H9 (cell line): ENCODE measurements at regions not wholly inside any gene's neighbourhood (a gene's known extent, or its start where the extent isn't known, plus 50 kb on each side); places are given as distances from the start of the nearest gene placed in this dataset.

Source experiments
- DNase-seq: peaks from one replicate; pipeline ENCODE4 v3.0.0-alpha.2; 2017
- H2AFZ ChIP-seq: one replicate; pipeline ENCODE4 v1.6.1; 2013; ENCODE audit warnings: mild to moderate bottlenecking, low read length, control low read depth, moderate library complexity
- H2AK5ac ChIP-seq: 2 replicates; pipeline ENCODE4 v1.6.1; 2013; ENCODE audit warnings: low read length, control low read depth, mixed read lengths; ENCODE audit not compliant: insufficient read length
- H2BK120ac ChIP-seq: one replicate; pipeline ENCODE4 v1.6.1; 2013; ENCODE audit warnings: low read depth, mild to moderate bottlenecking, low read length, control low read depth, inconsistent platforms; ENCODE audit not compliant: poor library complexity, severe bottlenecking
- H2BK12ac ChIP-seq: 2 replicates; pipeline ENCODE4 v1.6.1; 2013; ENCODE audit warnings: low read length, control low read depth, mixed read lengths, low read depth; ENCODE audit not compliant: insufficient read length
- H2BK15ac ChIP-seq: 2 replicates; pipeline ENCODE4 v1.6.1; 2013; ENCODE audit warnings: low read depth, low read length, control low read depth
- H2BK20ac ChIP-seq: one replicate; pipeline ENCODE4 v1.6.1; 2013; ENCODE audit warnings: low read depth, mild to moderate bottlenecking, low read length, control low read depth, inconsistent platforms; ENCODE audit not compliant: poor library complexity, severe bottlenecking
- H2BK5ac ChIP-seq: 2 replicates; pipeline ENCODE4 v1.6.1; 2013; ENCODE audit warnings: low read length, control low read depth, mixed read lengths; ENCODE audit not compliant: insufficient read length
- H3K14ac ChIP-seq: 2 replicates; pipeline ENCODE4 v1.6.1; 2013; ENCODE audit warnings: low read length, control low read depth; ENCODE audit not compliant: insufficient read depth
- H3K18ac ChIP-seq: 2 replicates; pipeline ENCODE4 v1.6.1; 2013; ENCODE audit warnings: low read depth, mild to moderate bottlenecking, mixed read lengths, low read length, control low read depth; ENCODE audit not compliant: insufficient read length
- H3K23ac ChIP-seq: 2 replicates; pipeline ENCODE4 v1.6.1; 2013; ENCODE audit warnings: low read length, control low read depth, mixed read lengths, low read depth; ENCODE audit not compliant: insufficient read length
- H3K23me2 ChIP-seq: 2 replicates; pipeline ENCODE4 v1.6.1; 2013; ENCODE audit warnings: low read depth, mild to moderate bottlenecking, mixed read lengths, low read length, control low read depth; ENCODE audit not compliant: insufficient read length, poor library complexity, severe bottlenecking
- H3K27ac ChIP-seq: 2 replicates; pipeline ENCODE4 v1.5.1; 2013; ENCODE audit warnings: low read length, control low read depth, mixed read lengths, low read depth; ENCODE audit not compliant: insufficient read length
- H3K27me3 ChIP-seq: 2 replicates; pipeline ENCODE4 v1.6.1; 2013; ENCODE audit warnings: low read length, control low read depth, inconsistent platforms; ENCODE audit not compliant: insufficient read depth
- H3K4ac ChIP-seq: 2 replicates; pipeline ENCODE4 v1.6.1; 2013; ENCODE audit warnings: low read depth, mild to moderate bottlenecking, control low read depth, inconsistent platforms, low read length, moderate library complexity
- H3K4me1 ChIP-seq: 2 replicates; pipeline ENCODE4 v1.6.1; 2013; ENCODE audit warnings: low read length, control low read depth, inconsistent platforms; ENCODE audit not compliant: insufficient read depth
- H3K4me2 ChIP-seq: 2 replicates; pipeline ENCODE4 v1.6.1; 2013; ENCODE audit warnings: low read length, control low read depth, mixed read lengths; ENCODE audit not compliant: insufficient read length, insufficient read depth
- H3K56ac ChIP-seq: 2 replicates; pipeline ENCODE4 v1.6.1; 2013; ENCODE audit warnings: low read depth, mild to moderate bottlenecking, mixed read lengths, low read length, control low read depth; ENCODE audit not compliant: insufficient read length
- H3K79me1 ChIP-seq: 2 replicates; pipeline ENCODE4 v1.6.1; 2013; ENCODE audit warnings: low read depth, mild to moderate bottlenecking, moderate library complexity, low read length, control low read depth, inconsistent platforms; ENCODE audit not compliant: insufficient read depth, poor library complexity, severe bottlenecking
- H3K79me2 ChIP-seq: 2 replicates; pipeline ENCODE4 v1.6.1; 2013; ENCODE audit warnings: low read length, control low read depth, inconsistent platforms; ENCODE audit not compliant: insufficient read depth
- H3K9ac ChIP-seq: 2 replicates; pipeline ENCODE4 v1.6.1; 2013; ENCODE audit warnings: low read length, control low read depth, mixed read lengths; ENCODE audit not compliant: insufficient read length; ENCODE audit errors: extremely low read depth
- H3K9me3 ChIP-seq: one replicate; pipeline ENCODE4 v1.6.1; 2013; ENCODE audit warnings: low read depth, low read length, inconsistent platforms; ENCODE audit not compliant: control insufficient read depth
- H3T11ph ChIP-seq: one replicate; pipeline ENCODE4 v1.6.1; 2013; ENCODE audit warnings: mild to moderate bottlenecking, low read length, control low read depth, inconsistent platforms
- H4K20me1 ChIP-seq: one replicate; pipeline ENCODE4 v1.6.1; 2013; ENCODE audit not compliant: control insufficient read depth, insufficient read length, insufficient read depth
- H4K5ac ChIP-seq: 2 replicates; pipeline ENCODE4 v1.6.1; 2013; ENCODE audit warnings: low read depth, mild to moderate bottlenecking, mixed read lengths, low read length, control low read depth; ENCODE audit not compliant: insufficient read length
- H4K8ac ChIP-seq: replicated peaks from 2 replicates; pipeline ENCODE4 v1.6.1; 2013; ENCODE audit warnings: low read length, control low read depth, mixed read lengths, low read depth; ENCODE audit not compliant: insufficient read length
- H4K91ac ChIP-seq: 2 replicates; pipeline ENCODE4 v1.6.1; 2013; ENCODE audit warnings: low read depth, mild to moderate bottlenecking, moderate library complexity, mixed read lengths, low read length, control low read depth; ENCODE audit not compliant: insufficient read length
- H3K27ac Mint-ChIP-seq, 3 experiments: 2 replicates in 2 of 3; 3 replicates in 1 of 3; pipeline ENCODE4 v1.8.0; 2020 to 2021; ENCODE audit warnings: mixed read lengths in 3 of 3, mild to moderate bottlenecking in 1 of 3, moderate library complexity in 1 of 3
- H3K27me3 Mint-ChIP-seq: 2 replicates; pipeline ENCODE4 v1.8.0; 2021; ENCODE audit warnings: low read depth, mild to moderate bottlenecking, moderate library complexity, mixed read lengths
- H3K36me3 Mint-ChIP-seq, 3 experiments: 2 replicates in 2 of 3; 3 replicates in 1 of 3; pipeline ENCODE4 v1.8.0; 2020 to 2021; ENCODE audit warnings: low read depth in 3 of 3, mixed read lengths in 3 of 3; ENCODE audit not compliant: insufficient read depth in 1 of 3
- H3K4me1 Mint-ChIP-seq, 2 experiments: 2 replicates each; pipeline ENCODE4 v1.8.0; 2020; ENCODE audit warnings: mixed read lengths in 2 of 2
- H3K4me3 Mint-ChIP-seq, 2 experiments: 2 replicates in 1 of 2; 3 replicates in 1 of 2; pipeline ENCODE4 v1.8.0; 2020 to 2021; ENCODE audit warnings: mild to moderate bottlenecking in 2 of 2, mixed read lengths in 2 of 2, moderate library complexity in 1 of 2
- H3K9me3 Mint-ChIP-seq, 2 experiments: 2 replicates in 1 of 2; 3 replicates in 1 of 2; pipeline ENCODE4 v1.8.0; 2020; ENCODE audit warnings: mild to moderate bottlenecking in 2 of 2, mixed read lengths in 2 of 2, moderate library complexity in 1 of 2
- WGBS: extraction: QIAGEN DNeasy Blood & Tissue Kit; methylation state at CpG from one replicate; pipeline ENCODE4 v1.1.7; 2013; ENCODE audit warnings: missing lambda C conversion rate, low lambda C conversion rate, mixed read lengths; ENCODE audit not compliant: insufficient read length; ENCODE audit errors: extremely low coverage; 5-methylcytosine and 5-hydroxymethylcytosine counted together
- TF ChIP-seq, protein P1 (sequence below): fragments of 200-600 bp; sonication (generic); conservative IDR thresholded peaks from 3 replicates; pipeline ENCODE4 v1.8.0; 2021; ENCODE audit warnings: antibody characterized with exemption, mild to moderate bottlenecking

DNA sequence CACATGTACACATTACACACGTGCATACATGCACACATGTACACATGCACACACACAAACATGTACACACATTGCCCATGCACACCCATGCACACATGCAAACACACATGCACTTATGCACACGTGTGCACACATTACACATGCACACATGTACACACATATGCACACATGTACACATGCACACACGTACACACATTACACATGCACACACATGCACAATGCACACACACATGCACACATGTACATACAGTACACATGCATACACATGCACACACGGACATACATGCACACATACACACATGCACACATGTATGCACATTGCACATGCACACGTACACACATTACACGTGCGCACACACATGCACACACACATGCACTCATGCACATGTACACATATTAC is 95.3 kb upstream of the TTC34 start:
- H2BK12ac ChIP-seq, result no peak overlapping the region
- peaks cover under 1% of the 10 kb centered on the region for H3K27me3 Mint-ChIP-seq

More for the DNA sequence above, 95.3 kb upstream of the TTC34 start:
- no peak overlapping the region for H3K18ac ChIP-seq
- no peak overlapping the region for H4K91ac ChIP-seq
- no peak overlapping the region for H3K4me3 Mint-ChIP-seq
- no peak overlapping the region for H3K14ac ChIP-seq
- peaks cover 0 to 49% (median 8%) of the 10 kb centered on the region in 3 experiments; a peak in 4 of 7 replicates for H3K36me3 Mint-ChIP-seq
- no peak overlapping the region for H4K5ac ChIP-seq
- no peak overlapping the region for H2BK5ac ChIP-seq
- peaks cover 87% of the 10 kb centered on the region for H3K9me3 ChIP-seq
- H3K9ac ChIP-seq, result no peak overlapping the region
- H2AFZ ChIP-seq, result no peak overlapping the region
- no peak overlapping the region for H2BK20ac ChIP-seq
- no peaks in the 10 kb centered on the region for H4K20me1 ChIP-seq
- no CpG with 5 or more reads among the region's 7 CpGs for WGBS
- H3K9me3 Mint-ChIP-seq, result peaks cover 25 to 93% of the 10 kb centered on the region in 2 experiments
- no peaks in the 10 kb centered on the region for H3K4me1 ChIP-seq
- no peak overlapping the region for H3K23ac ChIP-seq
- H3K79me1 ChIP-seq, result no peaks in the 10 kb centered on the region
- H2AK5ac ChIP-seq, result no peak overlapping the region
- H3K23me2 ChIP-seq, result no peaks in the 10 kb centered on the region
- H3K27ac ChIP-seq, result no peak overlapping the region
- no peak overlapping the region for H3K27ac Mint-ChIP-seq
- H4K8ac ChIP-seq, result no peak overlapping the region
- no peaks in the 10 kb centered on the region for H3K27me3 ChIP-seq
- H3K4me2 ChIP-seq, result no peak overlapping the region
- no peak overlapping the region for H3T11ph ChIP-seq
- no peak overlapping the region for H3K56ac ChIP-seq
- H3K79me2 ChIP-seq, result no peaks in the 10 kb centered on the region
- no peak overlapping the region for H2BK120ac ChIP-seq
- H2BK15ac ChIP-seq, result no peak overlapping the region
- TF ChIP-seq, protein P1, sequence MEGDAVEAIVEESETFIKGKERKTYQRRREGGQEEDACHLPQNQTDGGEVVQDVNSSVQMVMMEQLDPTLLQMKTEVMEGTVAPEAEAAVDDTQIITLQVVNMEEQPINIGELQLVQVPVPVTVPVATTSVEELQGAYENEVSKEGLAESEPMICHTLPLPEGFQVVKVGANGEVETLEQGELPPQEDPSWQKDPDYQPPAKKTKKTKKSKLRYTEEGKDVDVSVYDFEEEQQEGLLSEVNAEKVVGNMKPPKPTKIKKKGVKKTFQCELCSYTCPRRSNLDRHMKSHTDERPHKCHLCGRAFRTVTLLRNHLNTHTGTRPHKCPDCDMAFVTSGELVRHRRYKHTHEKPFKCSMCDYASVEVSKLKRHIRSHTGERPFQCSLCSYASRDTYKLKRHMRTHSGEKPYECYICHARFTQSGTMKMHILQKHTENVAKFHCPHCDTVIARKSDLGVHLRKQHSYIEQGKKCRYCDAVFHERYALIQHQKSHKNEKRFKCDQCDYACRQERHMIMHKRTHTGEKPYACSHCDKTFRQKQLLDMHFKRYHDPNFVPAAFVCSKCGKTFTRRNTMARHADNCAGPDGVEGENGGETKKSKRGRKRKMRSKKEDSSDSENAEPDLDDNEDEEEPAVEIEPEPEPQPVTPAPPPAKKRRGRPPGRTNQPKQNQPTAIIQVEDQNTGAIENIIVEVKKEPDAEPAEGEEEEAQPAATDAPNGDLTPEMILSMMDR, result no peak
- H3K4ac ChIP-seq, result no peak overlapping the region
- DNase-seq, result no peak
- H3K4me1 Mint-ChIP-seq, result no peaks in the 10 kb centered on the region
